Left lung (tissue), 4 donors: ENCODE measurements at regions not wholly inside any gene's neighbourhood (a gene's known extent, or its start where the extent isn't known, plus 50 kb on each side); places are given as distances from the start of the nearest gene placed in this dataset.

Experiments
- ATAC-seq: fragments of 200-7000 bp; cut with Tn5 transposase; one replicate; pipeline ENCODE4 v1.9.1; 2020; ENCODE audit warnings: moderate library complexity
- DNase-seq, 4 donors: peaks; one replicate each; pipeline ENCODE4 v3.0.0-alpha.2; 2013 to 2020
- H3K27ac ChIP-seq, 2 donors: fragments of 200-600 bp; sonication (generic) in 1 of 2; one replicate each; pipeline versions ENCODE4 v1.5.0 to v1.8.0; 2020 to 2021
- H3K27me3 ChIP-seq, 2 donors: fragments of 200-600 bp; sonication (generic) in 1 of 2; one replicate each; pipeline versions ENCODE4 v1.5.0 to v1.8.0; 2020 to 2021
- H3K36me3 ChIP-seq, 2 donors: fragments of 200-600 bp; sonication (generic) in 1 of 2; one replicate each; pipeline versions ENCODE4 v1.5.0 to v1.8.0; 2020 to 2021
- H3K4me1 ChIP-seq, 2 donors: fragments of 200-600 bp; one replicate each; pipeline ENCODE4 v1.8.0; 2021
- H3K4me3 ChIP-seq, 2 donors: fragments of 200-600 bp; sonication (generic) in 1 of 2; one replicate each; pipeline versions ENCODE4 v1.5.0 to v1.8.0; 2020 to 2021; ENCODE audit warnings: mild to moderate bottlenecking in 1 of 2
- H3K9me3 ChIP-seq, 2 donors: fragments of 200-600 bp; sonication (generic) in 1 of 2; one replicate each; pipeline versions ENCODE4 v1.5.0 to v1.8.0; 2020 to 2021
- intact Hi-C, 2 donors: fragments of 100-400 bp; cut with DNase I; formaldehyde crosslinking; loops; one replicate each; pipeline versions ENCODE4 v1.11.2 to v1.14.2; 2022
- TF ChIP-seq, protein P1 (sequence below), 2 donors: fragments of 200-600 bp; sonication (generic) in 1 of 2; IDR thresholded peaks; one replicate each; pipeline versions ENCODE4 v1.5.0 to v1.8.0; 2021; ENCODE audit warnings: antibody characterized with exemption in 2 of 2
- donor health status: DM: no; HTN: yes; CAD: no.
- donor health status: DM: no; HTN: no; CAD: no.

DNA sequence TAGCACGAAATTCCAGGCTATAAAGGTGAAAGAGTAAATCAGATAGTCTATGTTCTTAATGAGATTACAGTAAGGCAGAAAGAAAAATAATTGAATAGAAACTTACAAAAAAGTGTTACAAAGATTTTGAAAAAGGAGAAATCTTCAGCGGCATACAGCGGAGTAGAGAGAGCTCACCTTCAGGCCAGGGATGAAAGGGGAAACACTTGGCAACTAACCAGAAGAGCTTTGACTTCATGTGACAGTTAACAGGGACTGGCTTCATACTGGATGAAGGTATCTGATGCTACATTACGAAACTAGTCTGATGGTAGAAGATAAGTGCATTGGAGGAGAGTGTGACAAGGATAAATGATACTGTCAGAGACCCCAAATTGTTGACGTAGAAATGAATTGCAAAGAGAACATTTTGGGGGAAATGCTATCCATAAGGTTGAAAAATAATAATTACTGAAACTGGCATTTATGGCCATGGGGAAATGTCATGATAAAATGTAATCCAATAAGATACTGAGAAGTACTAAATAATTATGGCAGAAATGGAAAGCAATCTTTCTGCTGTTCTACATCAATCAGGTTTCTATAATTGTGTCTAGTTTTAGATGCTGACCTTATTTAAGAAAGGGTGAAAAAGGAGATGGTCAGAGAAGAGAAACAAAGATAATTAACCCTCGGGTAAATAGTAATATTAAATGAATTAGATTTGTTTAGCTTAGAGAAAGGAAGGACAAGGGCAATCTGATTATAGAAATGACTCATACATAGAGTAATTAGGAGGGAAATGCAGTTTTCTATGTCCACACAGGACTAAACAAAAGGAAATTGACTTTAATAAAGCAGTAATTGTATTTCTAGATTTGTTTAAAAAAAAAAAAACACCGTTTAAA is 808.7 kb downstream of the NCAM2 start:
- no peaks in the 10 kb centered on the region for H3K27me3 ChIP-seq
- intact Hi-C loops = no loop called here
- H3K36me3 ChIP-seq = no peaks in the 10 kb centered on the region
- DNase-seq (no peak), ATAC-seq (no peak)
- H3K9me3 ChIP-seq = no peaks in the 10 kb centered on the region
- H3K27ac ChIP-seq = no peak overlapping the region
- H3K4me3 ChIP-seq = no peak overlapping the region
- TF ChIP-seq, protein P1, sequence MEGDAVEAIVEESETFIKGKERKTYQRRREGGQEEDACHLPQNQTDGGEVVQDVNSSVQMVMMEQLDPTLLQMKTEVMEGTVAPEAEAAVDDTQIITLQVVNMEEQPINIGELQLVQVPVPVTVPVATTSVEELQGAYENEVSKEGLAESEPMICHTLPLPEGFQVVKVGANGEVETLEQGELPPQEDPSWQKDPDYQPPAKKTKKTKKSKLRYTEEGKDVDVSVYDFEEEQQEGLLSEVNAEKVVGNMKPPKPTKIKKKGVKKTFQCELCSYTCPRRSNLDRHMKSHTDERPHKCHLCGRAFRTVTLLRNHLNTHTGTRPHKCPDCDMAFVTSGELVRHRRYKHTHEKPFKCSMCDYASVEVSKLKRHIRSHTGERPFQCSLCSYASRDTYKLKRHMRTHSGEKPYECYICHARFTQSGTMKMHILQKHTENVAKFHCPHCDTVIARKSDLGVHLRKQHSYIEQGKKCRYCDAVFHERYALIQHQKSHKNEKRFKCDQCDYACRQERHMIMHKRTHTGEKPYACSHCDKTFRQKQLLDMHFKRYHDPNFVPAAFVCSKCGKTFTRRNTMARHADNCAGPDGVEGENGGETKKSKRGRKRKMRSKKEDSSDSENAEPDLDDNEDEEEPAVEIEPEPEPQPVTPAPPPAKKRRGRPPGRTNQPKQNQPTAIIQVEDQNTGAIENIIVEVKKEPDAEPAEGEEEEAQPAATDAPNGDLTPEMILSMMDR (IDR thresholded peaks at IDR 0.05) = no peak
- H3K4me1 ChIP-seq = no peaks in the 10 kb centered on the region

DNA sequence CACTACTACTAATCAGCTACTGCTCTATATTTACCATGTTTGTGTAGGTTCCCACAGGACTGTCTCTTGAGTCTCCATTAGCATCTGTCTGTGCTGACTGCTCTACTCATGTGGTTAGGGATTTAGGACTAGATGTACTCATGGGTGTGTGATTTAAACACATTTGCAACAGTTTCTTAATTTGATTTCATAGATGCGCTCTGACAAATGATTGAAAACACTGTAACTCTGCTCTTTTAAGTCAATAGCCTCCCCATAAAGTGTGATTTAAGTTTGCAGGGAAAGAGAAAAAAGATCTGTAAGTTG is 809.3 kb downstream of the NCAM2 start:
- no peak overlapping the region for H3K4me3 ChIP-seq
- no peaks in the 10 kb centered on the region for H3K4me1 ChIP-seq
- DNase-seq = no peak
- TF ChIP-seq, protein P1 (IDR thresholded peaks at IDR 0.05) = no peak
- H3K27me3 ChIP-seq = no peaks in the 10 kb centered on the region
- no peak overlapping the region for H3K27ac ChIP-seq
- no peaks in the 10 kb centered on the region for H3K36me3 ChIP-seq
- H3K9me3 ChIP-seq = no peaks in the 10 kb centered on the region
- intact Hi-C loops = no loop called here
- ATAC-seq = no peak

DNA sequence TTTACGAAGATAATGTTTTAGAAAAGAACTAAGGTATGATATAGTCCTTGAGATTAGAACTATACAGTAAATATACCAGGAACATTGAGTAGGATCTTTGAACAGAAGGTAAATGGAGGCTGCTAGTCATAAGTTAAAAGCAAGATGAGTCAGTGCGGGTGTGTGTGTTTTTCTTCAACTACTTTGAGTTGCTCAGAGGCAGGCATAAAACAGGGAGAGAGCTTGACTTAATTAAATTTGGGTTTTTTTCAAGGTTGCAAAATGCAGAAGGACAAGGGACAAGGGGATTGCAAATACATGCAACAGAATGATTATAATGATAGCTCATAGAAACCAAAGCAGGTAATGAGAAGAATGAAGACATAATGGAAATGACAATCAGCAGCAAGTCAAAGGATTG is 815.1 kb downstream of the NCAM2 start:
- Histone ChIP-seq H3K36me3 (no peaks in the 10 kb centered on the region), H3K4me1 (no peaks in the 10 kb centered on the region), H3K27ac (no peak overlapping the region), H3K9me3 (no peaks in the 10 kb centered on the region), H3K4me3 (no peak overlapping the region), H3K27me3 (no peaks in the 10 kb centered on the region)
- intact Hi-C loops = no loop called here
- TF ChIP-seq, protein P1 (IDR thresholded peaks at IDR 0.05) = no peak
- ATAC-seq (no peak), DNase-seq (no peak)

DNA sequence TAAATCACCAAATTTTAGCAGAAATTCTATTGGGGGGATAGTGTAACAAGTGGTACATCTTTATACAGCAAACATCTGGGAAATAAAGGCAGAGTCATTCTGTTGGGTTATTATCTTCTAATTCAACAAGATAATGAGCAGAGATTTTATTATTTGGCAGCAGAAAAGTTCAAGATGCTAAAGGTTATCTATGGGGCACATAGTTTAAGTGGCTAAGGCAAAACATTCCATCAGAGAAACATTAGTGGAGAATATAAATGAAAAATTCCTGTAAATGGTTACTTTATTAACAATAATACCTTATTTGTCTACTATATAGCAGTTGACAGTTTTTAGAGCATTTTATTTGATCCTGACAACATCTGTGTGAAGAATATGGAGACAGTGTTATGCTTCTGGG is 815.7 kb downstream of the NCAM2 start:
- TF ChIP-seq, protein P1 (IDR thresholded peaks at IDR 0.05) = no peak
- no peak for DNase-seq
- ATAC-seq = no peak
- no peaks in the 10 kb centered on the region for H3K9me3 ChIP-seq
- H3K36me3 ChIP-seq = no peaks in the 10 kb centered on the region
- H3K27me3 ChIP-seq = no peaks in the 10 kb centered on the region
- H3K4me1 ChIP-seq = no peaks in the 10 kb centered on the region
- H3K4me3 ChIP-seq = no peak overlapping the region
- no peak overlapping the region for H3K27ac ChIP-seq
- intact Hi-C loops = no loop called here

DNA sequence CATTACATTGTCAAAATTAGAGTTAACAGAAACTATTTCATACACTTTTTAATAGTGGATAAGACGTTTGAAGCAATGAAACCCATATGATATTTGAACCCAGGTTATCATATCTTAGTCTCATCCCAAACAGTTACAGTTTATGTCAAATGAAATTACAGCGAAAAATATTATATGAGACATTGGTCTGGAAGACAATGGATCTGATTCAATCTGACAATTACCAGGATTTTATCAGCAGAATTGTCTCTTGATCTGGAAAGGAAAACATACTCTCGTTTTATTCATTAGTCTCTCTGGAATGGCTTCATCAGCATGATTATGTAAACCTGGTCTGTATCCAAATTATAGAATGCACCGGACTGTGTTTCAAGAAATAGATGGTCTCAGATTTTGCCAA is 818.6 kb downstream of the NCAM2 start:
- no peaks in the 10 kb centered on the region for H3K9me3 ChIP-seq
- no peaks in the 10 kb centered on the region for H3K27me3 ChIP-seq
- H3K27ac ChIP-seq = no peak overlapping the region
- intact Hi-C loops = no loop called here
- H3K4me1 ChIP-seq = no peaks in the 10 kb centered on the region
- no peak overlapping the region for H3K4me3 ChIP-seq
- TF ChIP-seq, protein P1 (IDR thresholded peaks at IDR 0.05) = no peak
- DNase-seq (no peak), ATAC-seq (no peak)
- no peaks in the 10 kb centered on the region for H3K36me3 ChIP-seq
